ENCODE measurements at regions not wholly inside any gene's neighbourhood (a gene's known extent, or its start where the extent isn't known, plus 50 kb on each side); places are given as distances from the start of the nearest gene placed in this dataset.

- H3K9me3 Mint-ChIP-seq, result no peaks in the 10 kb centered on the region
These were observed 275.8 kb upstream of the IL1RAPL1 start for GRCh38 chrX:28311466-28311865.

GRCh38 chrX:28303486-28303885, 283.8 kb upstream of the IL1RAPL1 start:
- no peak for TF ChIP-seq USF1 (CRISPR knock-in tag; IDR thresholded peaks at IDR 0.05)
- TF ChIP-seq ZNF396 (CRISPR knock-in tag; IDR thresholded peaks at IDR 0.05; ENCODE audit: borderline replicate concordance), result no peak
- CTCF ChIA-PET, result no interaction called here
- no peak for DNase-seq (ENCODE audit: low spot score)
- H3K4me1 Mint-ChIP-seq, result no peaks in the 10 kb centered on the region
- no peak overlapping the region for H3K4me3 Mint-ChIP-seq
- no peak overlapping the region for H3K27ac Mint-ChIP-seq
- H3K9me3 Mint-ChIP-seq, result peaks cover 1% of the 10 kb centered on the region
- POLR2A ChIA-PET, result no interaction called here
- peaks cover under 1% of the 10 kb centered on the region; the same call in 1 of the 2 replicates for H3K36me3 Mint-ChIP-seq
- H3K27me3 Mint-ChIP-seq (ENCODE audit: low read depth), result 0 out of 2 replicates have a peak, but pooled peaks cover 2% of the 10 kb centered on the region
- no peak for ATAC-seq

More at GRCh38 chrX:28311466-28311865, 275.8 kb upstream of the IL1RAPL1 start:
- ATAC-seq (no peak), DNase-seq (ENCODE audit: low spot score) (no peak)
- Mint-ChIP-seq H3K4me3 (no peak overlapping the region), H3K27ac (no peak overlapping the region), H3K27me3 (ENCODE audit: low read depth) (0 out of 2 replicates have a peak, but pooled peaks cover 1% of the 10 kb centered on the region), H3K36me3 (no peaks in the 10 kb centered on the region), H3K4me1 (no peaks in the 10 kb centered on the region)
- TF ChIP-seq MLX (CRISPR knock-in tag; IDR thresholded peaks at IDR 0.05) (no peak), GRHL2 (CRISPR knock-in tag; IDR thresholded peaks at IDR 0.05; ENCODE audit: insufficient replicate concordance, severe bottlenecking) (no peak), RELA (CRISPR knock-in tag; IDR thresholded peaks at IDR 0.05; ENCODE audit: borderline replicate concordance) (no peak), ESRRA (CRISPR knock-in tag; IDR thresholded peaks at IDR 0.05; ENCODE audit: borderline replicate concordance) (no peak), RORB (CRISPR knock-in tag; IDR thresholded peaks at IDR 0.05) (no peak), FOXJ3 (CRISPR knock-in tag; IDR thresholded peaks at IDR 0.05; ENCODE audit: borderline replicate concordance) (no peak), ZNF138 (CRISPR knock-in tag; conservative IDR thresholded peaks at IDR 0.05) (no peak), E2F5 (CRISPR knock-in tag; IDR thresholded peaks at IDR 0.05) (no peak), SOX15 (CRISPR knock-in tag; IDR thresholded peaks at IDR 0.05) (no peak)
- ChIA-PET CTCF (no interaction called here), POLR2A (no interaction called here)

GRCh38 chrX:28278726-28279125, 297.5 kb upstream of the DCAF8L1 start:
- CTCF ChIA-PET, result no interaction called here
- H3K4me3 Mint-ChIP-seq, result no peak overlapping the region
- DNase-seq (ENCODE audit: low spot score) (no peak), ATAC-seq (no peak)
- H3K27ac Mint-ChIP-seq, result no peak overlapping the region
- no peaks in the 10 kb centered on the region for H3K9me3 Mint-ChIP-seq
- peaks cover 4% of the 10 kb centered on the region; the same call in 1 of the 2 replicates for H3K4me1 Mint-ChIP-seq
- POLR2A ChIA-PET, result no interaction called here
- H3K36me3 Mint-ChIP-seq, result no peaks in the 10 kb centered on the region
- H3K27me3 Mint-ChIP-seq (ENCODE audit: low read depth), result no peaks in the 10 kb centered on the region
- no peak for TF ChIP-seq PREB (CRISPR knock-in tag; IDR thresholded peaks at IDR 0.05; ENCODE audit: borderline replicate concordance)
- TF ChIP-seq ZNF416 (CRISPR knock-in tag; IDR thresholded peaks at IDR 0.05), result no peak
- no peak for TF ChIP-seq ESRRA (CRISPR knock-in tag; IDR thresholded peaks at IDR 0.05; ENCODE audit: borderline replicate concordance)
- TF ChIP-seq ZNF317 (CRISPR knock-in tag; IDR thresholded peaks at IDR 0.05; ENCODE audit: borderline replicate concordance, low read depth), result no peak
- TF ChIP-seq ELF4 (CRISPR knock-in tag; IDR thresholded peaks at IDR 0.05; ENCODE audit: low read depth), result no peak
- no peak for TF ChIP-seq SMAD3 (CRISPR knock-in tag; IDR thresholded peaks at IDR 0.05; ENCODE audit: borderline replicate concordance)
- no peak for TF ChIP-seq TEAD4 (CRISPR knock-in tag; IDR thresholded peaks at IDR 0.05)
- no peak for TF ChIP-seq SP1 (CRISPR knock-in tag; conservative IDR thresholded peaks at IDR 0.05)
- no peak for TF ChIP-seq HMGXB4 (CRISPR knock-in tag; IDR thresholded peaks at IDR 0.05)
- TF ChIP-seq ZNF263 (CRISPR knock-in tag; IDR thresholded peaks at IDR 0.05; ENCODE audit: low read depth), result no peak
- TF ChIP-seq E2F4 (CRISPR knock-in tag; IDR thresholded peaks at IDR 0.05; ENCODE audit: borderline replicate concordance, low read depth), result no peak
- TF ChIP-seq FOXJ3 (CRISPR knock-in tag; IDR thresholded peaks at IDR 0.05; ENCODE audit: borderline replicate concordance), result no peak
- no peak for TF ChIP-seq USF1 (CRISPR knock-in tag; IDR thresholded peaks at IDR 0.05)
- TF ChIP-seq MLX (CRISPR knock-in tag; IDR thresholded peaks at IDR 0.05), result no peak
